HEK293T (cell line): ENCODE measurements at regions not wholly inside any gene's neighbourhood (a gene's known extent, or its start where the extent isn't known, plus 50 kb on each side); places are given as distances from the start of the nearest gene placed in this dataset.

ENCODE experiments used
- ARNT ChIP-seq: fragments of 450-650 bp; IDR thresholded peaks from 2 replicates; pipeline ENCODE4 v1.6.1; 2017; ENCODE audit warnings: mild to moderate bottlenecking
- FOXK2 ChIP-seq: fragments of 450-650 bp; IDR thresholded peaks from 2 replicates; pipeline ENCODE4 v1.6.1; 2016; ENCODE audit warnings: mild to moderate bottlenecking
- SP1 ChIP-seq: fragments of 450-650 bp; IDR thresholded peaks from 2 replicates; pipeline ENCODE4 v1.6.1; 2017
- SUZ12 ChIP-seq: fragments of 450-650 bp; IDR thresholded peaks from 2 replicates; pipeline ENCODE4 v1.6.1; 2016; ENCODE audit warnings: mild to moderate bottlenecking
- TARDBP ChIP-seq: fragments of 450-650 bp; IDR thresholded peaks from 2 replicates; pipeline ENCODE4 v1.6.1; 2016

GRCh38 chr5:145280806-145281205 lies 554.3 kb downstream of the PRELID2 start:
- TF ChIP-seq ARNT (no peak), FOXK2 (no peak), TARDBP (no peak), SP1 (no peak), SUZ12 (no peak)
